MCF 10A (cell line): ENCODE measurements at regions not wholly inside any gene's neighbourhood (a gene's known extent, or its start where the extent isn't known, plus 50 kb on each side); places are given as distances from the start of the nearest gene placed in this dataset.
A peak's percentile ranks its signal among the peaks of the same experiment; 100 is the strongest.

Experiments
- BruUV-seq: library from RNA; stranded (reverse); fragments of 400-500 nt; replicated peaks from 2 replicates; lab custom pipeline; 2021; lab: Mats Ljungman, UMichigan
- CTCF ChIA-PET: fragments of 300-600 bp; sonication (Branson Sonifier 250); formaldehyde crosslinking; extraction: SDS; loops from one replicate; lab custom pipeline; 2021; ENCODE audit warnings: antibody characterized with exemption, inconsistent platforms; lab: Yijun Ruan, JAX
- POLR2A ChIA-PET: fragments of 300-600, 350-650 bp; sonication (Branson Sonifier 250); formaldehyde crosslinking; extraction: SDS; loops from one replicate; lab custom pipeline; 2020; ENCODE audit warnings: antibody characterized with exemption, inconsistent platforms; lab: Yijun Ruan, JAX
- DNase-seq: peaks from one replicate; pipeline ENCODE4 v3.0.0-alpha.2; 2018; ENCODE audit not compliant: unreplicated experiment
- H3K27ac Mint-ChIP-seq: one replicate; pipeline ENCODE4 v1.8.0; 2022; ENCODE audit warnings: mild to moderate bottlenecking, low read depth, mixed read lengths; ENCODE audit not compliant: unreplicated experiment
- H3K27me3 Mint-ChIP-seq: one replicate; pipeline ENCODE4 v1.8.0; 2022; ENCODE audit warnings: mixed read lengths; ENCODE audit not compliant: insufficient read depth, unreplicated experiment
- H3K36me3 Mint-ChIP-seq: one replicate; pipeline ENCODE4 v1.8.0; 2022; ENCODE audit warnings: mild to moderate bottlenecking, moderate library complexity, mixed read lengths; ENCODE audit not compliant: insufficient read depth, unreplicated experiment
- H3K4me1 Mint-ChIP-seq: one replicate; pipeline ENCODE4 v1.8.0; 2022; ENCODE audit warnings: mixed read lengths; ENCODE audit not compliant: insufficient read depth, unreplicated experiment
- H3K4me3 Mint-ChIP-seq: one replicate; pipeline ENCODE4 v1.8.0; 2022; ENCODE audit warnings: mild to moderate bottlenecking, moderate library complexity, mixed read lengths; ENCODE audit not compliant: unreplicated experiment
- H3K9me3 Mint-ChIP-seq: one replicate; pipeline ENCODE4 v1.8.0; 2022; ENCODE audit warnings: mixed read lengths; ENCODE audit not compliant: unreplicated experiment
- CTCF ChIP-seq: fragments of 200-600 bp; IDR thresholded peaks from one replicate; pipeline ENCODE4 v1.8.0; 2022; ENCODE audit warnings: antibody characterized with exemption, mild to moderate bottlenecking; ENCODE audit not compliant: unreplicated experiment
- intact Hi-C: fragments of 100-400 bp; cut with micrococcal nuclease; formaldehyde crosslinking; loops from 2 replicates; pipeline ENCODE4 v1.14.1; 2022

GRCh38 chr18:60965856-60966255 is 367.4 kb upstream of the CDH20 start:
- POLR2A ChIA-PET: interaction anchor here (0.7 to 1.1 kb wide), 3 partner anchors 9 to 73 kb away, joined by 3 to 4 read pairs (median 3); no protein-coding TSS in a partner anchor
- CTCF ChIA-PET: no interaction called here
- no peak overlapping the region for H3K4me3 Mint-ChIP-seq
- intact Hi-C loops: no loop called here
- DNase-seq: no peak
- H3K36me3 Mint-ChIP-seq: no peaks in the 10 kb centered on the region
- BruUV-seq: no TSS peak
- peak overlapping the region; percentile 46 for H3K27ac Mint-ChIP-seq
- H3K4me1 Mint-ChIP-seq: peaks cover 7% of the 10 kb centered on the region
- no peak for TF ChIP-seq CTCF
- H3K9me3 Mint-ChIP-seq: no peaks in the 10 kb centered on the region
- no peaks in the 10 kb centered on the region for H3K27me3 Mint-ChIP-seq

- ChIA-PET POLR2A (interaction anchor here (0.6 to 1.2 kb wide), 4 partner anchors 72 to 454 kb away, joined by 3 to 4 read pairs (median 3); no protein-coding TSS in a partner anchor), CTCF (interaction anchor here (0.6 kb wide), 1 partner anchor 138 kb away, joined by 3 read pairs; no protein-coding TSS in a partner anchor)
- no peak for TF ChIP-seq CTCF
- BruUV-seq: no TSS peak
- H3K27ac Mint-ChIP-seq: peak overlapping the region; percentile 63
- peaks cover 7% of the 10 kb centered on the region for H3K4me1 Mint-ChIP-seq
- H3K4me3 Mint-ChIP-seq: peak overlapping the region; percentile 4
- H3K9me3 Mint-ChIP-seq: no peaks in the 10 kb centered on the region
- no peaks in the 10 kb centered on the region for H3K27me3 Mint-ChIP-seq
- DNase-seq: no peak
- intact Hi-C loops: no loop called here
- no peaks in the 10 kb centered on the region for H3K36me3 Mint-ChIP-seq
Observed at GRCh38 chr18:60966876-60967275, 366.4 kb upstream of the CDH20 start.

GRCh38 chr18:60975420-60975819 is 357.8 kb upstream of the CDH20 start:
- POLR2A ChIA-PET: interaction anchor here (1.2 kb wide), 2 partner anchors 37 to 81 kb away, joined by 3 to 5 read pairs; no protein-coding TSS in a partner anchor
- intact Hi-C loops: loop anchor here (5.0 kb wide), 1 partner anchor 83 kb away; no protein-coding TSS in a partner anchor
- no peak for TF ChIP-seq CTCF
- Mint-ChIP-seq H3K4me1 (peaks cover 29% of the 10 kb centered on the region), H3K27me3 (no peaks in the 10 kb centered on the region), H3K27ac (no peak overlapping the region), H3K4me3 (no peak overlapping the region), H3K36me3 (no peaks in the 10 kb centered on the region), H3K9me3 (no peaks in the 10 kb centered on the region)
- DNase-seq: no peak
- CTCF ChIA-PET: no interaction called here
- BruUV-seq: no TSS peak

GRCh38 chr18:60976976-60977375 is 356.3 kb upstream of the CDH20 start:
- no peaks in the 10 kb centered on the region for H3K27me3 Mint-ChIP-seq
- no peaks in the 10 kb centered on the region for H3K36me3 Mint-ChIP-seq
- H3K4me3 Mint-ChIP-seq: no peak overlapping the region
- H3K27ac Mint-ChIP-seq: peak overlapping the region; percentile 91
- no TSS peak for BruUV-seq
- no peaks in the 10 kb centered on the region for H3K9me3 Mint-ChIP-seq
- TF ChIP-seq CTCF: no peak
- ChIA-PET CTCF (interaction anchor here (0.7 kb wide), 1 partner anchor 1054 kb away, joined by 3 read pairs; no protein-coding TSS in a partner anchor), POLR2A (interaction anchor here (0.8 to 3.9 kb wide), 3 partner anchors 11 to 167 kb away, joined by 3 to 26 read pairs (median 3); no protein-coding TSS in a partner anchor)
- DNase-seq: no peak
- H3K4me1 Mint-ChIP-seq: peaks cover 35% of the 10 kb centered on the region
- intact Hi-C loops: loop anchor here (5.0 kb wide), 1 partner anchor 85 kb away; no protein-coding TSS in a partner anchor
